ENCODE measurements at regions not wholly inside any gene's neighbourhood (a gene's known extent, or its start where the extent isn't known, plus 50 kb on each side); places are given as distances from the start of the nearest gene placed in this dataset.

DNA sequence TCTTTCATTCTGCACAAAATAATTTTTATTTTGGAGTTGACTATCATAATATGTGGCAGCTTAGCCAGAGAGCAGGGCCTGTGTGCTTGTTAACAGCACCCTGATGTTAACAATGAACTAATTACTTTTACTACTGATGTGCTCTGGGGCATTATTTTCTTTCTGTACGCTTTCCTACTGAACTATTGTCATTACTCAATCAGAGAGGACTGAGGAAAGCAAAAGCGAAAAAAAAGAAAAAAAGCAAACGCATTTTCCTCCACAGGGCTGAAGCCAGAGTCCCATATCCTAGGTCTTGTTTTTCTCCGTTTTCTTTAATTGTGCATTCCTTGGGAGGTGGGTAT, 221.2 kb downstream of the TTLL7 start:
- H3F3A ChIP-seq (ENCODE audit: insufficient read depth, low read length): no peaks in the 10 kb centered on the region
- TF ChIP-seq EZH2 (IDR thresholded peaks at IDR 0.05; ENCODE audit: borderline replicate concordance, low read length) (no peak), CTCF (IDR thresholded peaks at IDR 0.05; ENCODE audit: low read length) (no peak)
- no peaks in the 10 kb centered on the region for H3K36me3 ChIP-seq (ENCODE audit: insufficient read depth, low read length)

GRCh38 chr1:83776913-83777757, 221.8 kb downstream of the TTLL7 start:
- Histone ChIP-seq H3K4me2 (ENCODE audit: low read length) (no peak overlapping the region), H3K36me3 (ENCODE audit: insufficient read depth, low read length) (no peaks in the 10 kb centered on the region), H3K27me3 (ENCODE audit: insufficient read depth, low read length) (no peaks in the 10 kb centered on the region), H3K9me2 (ENCODE audit: low read depth, low read length) (no peaks in the 10 kb centered on the region), H4K20me1 (ENCODE audit: insufficient read depth, low read length) (no peaks in the 10 kb centered on the region), H3K79me2 (ENCODE audit: insufficient read depth, low read length) (no peaks in the 10 kb centered on the region), H3K4me1 (ENCODE audit: insufficient read depth, low read length, severe bottlenecking) (peaks cover 13% of the 10 kb centered on the region), H2AFZ (ENCODE audit: low read length) (peak overlapping the region; percentile 32; the same call in 1 of the 2 replicates), H3K9me3 (ENCODE audit: low read length) (no peaks in the 10 kb centered on the region), H3K27ac (ENCODE audit: low read depth, low read length, poor library complexity, severe bottlenecking) (no peak overlapping the region), H3K9ac (ENCODE audit: low read length) (no peak overlapping the region), H3F3A (ENCODE audit: insufficient read depth, low read length) (no peaks in the 10 kb centered on the region), H3K4me3 (ENCODE audit: low read depth, low read length, poor library complexity, severe bottlenecking) (no peak overlapping the region)
- peak; percentile 33 for TF ChIP-seq CTCF (IDR thresholded peaks at IDR 0.05; ENCODE audit: low read length)
- no peak for TF ChIP-seq EZH2 (IDR thresholded peaks at IDR 0.05; ENCODE audit: borderline replicate concordance, low read length)

More for the DNA sequence above, 221.2 kb downstream of the TTLL7 start:
- no peak overlapping the region for H3K4me3 ChIP-seq (ENCODE audit: low read depth, low read length, poor library complexity, severe bottlenecking)
- no peak overlapping the region for H3K9ac ChIP-seq (ENCODE audit: low read length)
- no peak overlapping the region for H2AFZ ChIP-seq (ENCODE audit: low read length)
- no peaks in the 10 kb centered on the region for H3K9me2 ChIP-seq (ENCODE audit: low read depth, low read length)
- no peaks in the 10 kb centered on the region for H4K20me1 ChIP-seq (ENCODE audit: insufficient read depth, low read length)
- peaks cover 7% of the 10 kb centered on the region for H3K4me1 ChIP-seq (ENCODE audit: insufficient read depth, low read length, severe bottlenecking)
- no peaks in the 10 kb centered on the region for H3K27me3 ChIP-seq (ENCODE audit: insufficient read depth, low read length)
- no peaks in the 10 kb centered on the region for H3K9me3 ChIP-seq (ENCODE audit: low read length)
- H3K79me2 ChIP-seq (ENCODE audit: insufficient read depth, low read length): no peaks in the 10 kb centered on the region
- no peak overlapping the region for H3K4me2 ChIP-seq (ENCODE audit: low read length)
- H3K27ac ChIP-seq (ENCODE audit: low read depth, low read length, poor library complexity, severe bottlenecking): no peak overlapping the region

DNA sequence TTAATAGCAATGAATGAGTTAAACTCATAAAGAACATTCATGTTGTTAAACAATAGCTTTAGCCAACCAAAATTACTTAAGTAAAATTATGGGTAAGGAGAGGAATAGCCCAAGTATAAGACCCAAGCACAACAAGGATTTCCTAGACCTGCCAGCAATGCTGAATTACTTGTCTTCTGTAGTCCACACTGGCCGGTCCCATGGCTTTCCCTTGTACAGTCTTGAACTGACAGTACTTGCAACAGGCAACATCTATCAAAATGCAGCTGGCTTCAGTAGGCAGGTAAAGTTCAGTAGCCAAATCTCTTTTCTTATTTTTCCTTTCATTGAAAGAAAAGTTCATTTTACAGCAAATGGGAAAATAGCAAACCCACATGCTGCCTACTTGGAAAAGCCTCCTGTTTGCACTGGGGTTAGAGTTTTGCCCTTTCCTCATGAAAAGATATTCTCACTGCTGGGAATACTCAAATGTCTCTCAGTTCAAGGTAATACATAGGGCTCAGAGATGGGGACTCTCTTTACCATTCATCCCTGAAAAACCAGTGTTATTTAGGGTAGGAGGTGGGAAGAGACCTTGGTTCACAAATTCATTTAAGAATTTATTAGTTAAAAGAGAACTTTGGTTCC, 222.8 kb downstream of the TTLL7 start:
- H3K36me3 ChIP-seq (ENCODE audit: insufficient read depth, low read length): no peaks in the 10 kb centered on the region
- H3K4me3 ChIP-seq (ENCODE audit: low read depth, low read length, poor library complexity, severe bottlenecking): no peak overlapping the region
- no peak overlapping the region for H3K9ac ChIP-seq (ENCODE audit: low read length)
- H3K27ac ChIP-seq (ENCODE audit: low read depth, low read length, poor library complexity, severe bottlenecking): no peak overlapping the region
- H3K79me2 ChIP-seq (ENCODE audit: insufficient read depth, low read length): no peaks in the 10 kb centered on the region
- H3K9me3 ChIP-seq (ENCODE audit: low read length): no peaks in the 10 kb centered on the region
- H3K4me2 ChIP-seq (ENCODE audit: low read length): no peak overlapping the region
- H3K9me2 ChIP-seq (ENCODE audit: low read depth, low read length): no peaks in the 10 kb centered on the region
- no peak overlapping the region for H2AFZ ChIP-seq (ENCODE audit: low read length)
- H3K4me1 ChIP-seq (ENCODE audit: insufficient read depth, low read length, severe bottlenecking): peaks cover 23% of the 10 kb centered on the region
- no peaks in the 10 kb centered on the region for H3F3A ChIP-seq (ENCODE audit: insufficient read depth, low read length)
- TF ChIP-seq CTCF (IDR thresholded peaks at IDR 0.05; ENCODE audit: low read length) (no peak), EZH2 (IDR thresholded peaks at IDR 0.05; ENCODE audit: borderline replicate concordance, low read length) (no peak)
- no peaks in the 10 kb centered on the region for H4K20me1 ChIP-seq (ENCODE audit: insufficient read depth, low read length)
- H3K27me3 ChIP-seq (ENCODE audit: insufficient read depth, low read length): no peaks in the 10 kb centered on the region
